LHCN-M2 (cell line): ENCODE measurements at regions not wholly inside any gene's neighbourhood (a gene's known extent, or its start where the extent isn't known, plus 50 kb on each side); places are given as distances from the start of the nearest gene placed in this dataset.

ENCODE experiments used
- DNase-seq: peaks from one replicate; pipeline ENCODE4 v3.0.0-alpha.2; 2012; ENCODE audit warnings: low read depth

DNA sequence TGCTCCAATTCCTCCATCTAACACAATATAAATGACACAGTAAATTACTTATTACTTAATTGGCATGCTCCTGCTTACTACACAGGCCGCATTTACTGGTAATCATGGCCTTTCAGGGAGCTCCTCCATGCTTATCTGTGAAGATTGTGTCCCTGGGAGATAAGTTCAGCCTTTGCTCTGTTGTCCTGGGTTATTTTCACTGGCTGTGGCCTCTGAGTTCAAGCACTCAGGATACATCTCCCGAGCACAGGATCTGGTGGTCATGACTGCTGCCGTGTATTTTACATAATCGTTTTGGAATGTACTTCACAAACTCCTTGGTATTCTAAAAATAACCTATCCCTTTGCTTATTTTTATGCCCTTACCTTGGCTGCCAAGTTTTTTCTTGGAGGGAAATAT, 215.7 kb downstream of the ICE1 start:
- no peak for DNase-seq

DNA sequence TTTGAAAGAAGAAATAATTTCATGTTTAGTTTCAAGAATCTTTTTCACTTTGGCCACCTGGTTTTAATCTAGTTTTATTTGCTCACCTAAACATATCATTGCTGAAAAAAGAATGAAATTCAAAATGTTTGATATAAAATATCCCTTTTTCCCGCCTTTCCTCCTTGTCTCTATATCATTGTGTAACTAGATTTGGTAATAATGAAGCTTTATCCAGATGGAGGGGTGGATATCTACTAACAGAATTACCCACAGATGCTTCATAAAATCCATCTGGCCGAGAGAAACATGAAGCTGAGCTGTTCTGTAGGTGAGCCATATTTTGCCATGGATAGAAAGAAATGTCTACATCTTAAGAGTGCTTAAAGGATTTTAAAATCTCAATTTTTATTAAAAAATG, 214.7 kb downstream of the ICE1 start:
- DNase-seq: no peak

DNA sequence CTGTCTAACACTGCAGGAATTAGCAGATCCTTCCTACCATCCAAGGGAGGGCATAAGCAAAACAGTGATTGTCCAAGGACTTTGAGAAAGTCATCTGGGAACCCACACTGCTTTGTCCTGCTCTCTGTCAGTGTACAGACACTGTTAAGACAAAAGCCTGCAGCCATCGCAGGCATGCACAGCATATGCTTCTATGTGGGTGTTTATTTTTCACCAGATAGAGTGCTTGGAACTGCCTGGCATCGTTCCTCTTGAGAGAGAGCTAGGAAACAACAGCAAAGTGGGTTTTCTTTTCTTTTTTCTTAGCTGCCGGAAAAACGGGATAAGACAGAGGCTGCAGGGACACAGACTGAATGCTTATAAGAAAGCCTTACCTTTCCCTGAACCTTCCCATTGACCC, 212.3 kb downstream of the ICE1 start:
- DNase-seq: no peak

DNA sequence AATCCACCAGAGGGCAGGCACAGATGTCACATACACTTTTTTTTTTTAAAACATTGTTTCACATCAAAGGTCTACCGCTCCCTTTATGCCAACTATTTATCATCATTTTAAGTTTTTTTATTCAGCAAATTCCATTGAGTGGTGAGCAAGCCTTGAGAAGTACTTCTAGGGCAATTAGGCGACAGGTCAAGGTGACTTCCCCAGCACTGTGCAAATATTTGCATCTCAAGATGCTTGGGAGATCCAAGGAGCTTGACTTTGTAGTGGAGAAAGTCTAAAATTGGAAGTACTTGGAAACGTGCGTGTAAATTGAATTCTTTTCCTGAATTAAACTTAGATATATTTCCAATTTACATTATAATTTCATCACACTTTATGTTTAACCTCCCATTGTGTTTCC, 211.1 kb downstream of the ICE1 start:
- DNase-seq: no peak

DNA sequence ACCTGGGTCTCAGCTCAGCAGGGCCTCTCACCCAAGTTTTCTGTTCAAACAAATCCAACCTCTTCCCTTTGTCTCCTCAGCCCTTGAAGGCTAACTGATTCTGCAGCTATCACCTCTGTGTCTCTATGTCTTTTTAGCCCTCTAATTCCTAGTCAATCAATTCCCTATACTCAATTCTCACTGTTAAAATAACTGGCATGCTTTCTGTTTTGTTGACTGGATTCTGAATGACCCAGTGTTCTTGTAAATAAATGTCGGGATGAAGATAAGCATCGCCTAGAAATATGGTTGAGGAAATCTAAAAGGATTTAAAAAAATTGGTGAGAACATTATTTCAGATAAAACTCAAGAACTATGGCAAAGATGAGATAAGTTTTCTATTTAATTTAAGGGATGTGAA, 210.2 kb downstream of the ICE1 start:
- DNase-seq: no peak

DNA sequence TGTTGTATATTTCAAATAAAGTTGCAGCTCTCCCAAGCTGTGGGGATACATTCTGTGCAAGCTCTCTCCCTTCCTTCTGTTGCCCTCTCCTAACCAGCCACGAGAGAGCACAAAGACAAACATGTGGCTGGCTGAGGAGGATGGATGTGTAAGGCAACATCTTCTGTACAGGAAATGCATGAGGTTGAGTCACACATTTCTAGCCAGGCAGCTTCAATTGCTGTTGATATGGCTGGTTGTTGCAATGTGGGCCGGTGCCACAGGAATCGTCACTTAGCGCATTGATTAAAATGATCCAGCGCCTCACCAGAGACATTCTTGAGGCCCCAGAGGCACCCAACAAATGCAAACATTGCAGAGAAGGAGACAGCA, 207.1 kb downstream of the ICE1 start:
- no peak for DNase-seq

DNA sequence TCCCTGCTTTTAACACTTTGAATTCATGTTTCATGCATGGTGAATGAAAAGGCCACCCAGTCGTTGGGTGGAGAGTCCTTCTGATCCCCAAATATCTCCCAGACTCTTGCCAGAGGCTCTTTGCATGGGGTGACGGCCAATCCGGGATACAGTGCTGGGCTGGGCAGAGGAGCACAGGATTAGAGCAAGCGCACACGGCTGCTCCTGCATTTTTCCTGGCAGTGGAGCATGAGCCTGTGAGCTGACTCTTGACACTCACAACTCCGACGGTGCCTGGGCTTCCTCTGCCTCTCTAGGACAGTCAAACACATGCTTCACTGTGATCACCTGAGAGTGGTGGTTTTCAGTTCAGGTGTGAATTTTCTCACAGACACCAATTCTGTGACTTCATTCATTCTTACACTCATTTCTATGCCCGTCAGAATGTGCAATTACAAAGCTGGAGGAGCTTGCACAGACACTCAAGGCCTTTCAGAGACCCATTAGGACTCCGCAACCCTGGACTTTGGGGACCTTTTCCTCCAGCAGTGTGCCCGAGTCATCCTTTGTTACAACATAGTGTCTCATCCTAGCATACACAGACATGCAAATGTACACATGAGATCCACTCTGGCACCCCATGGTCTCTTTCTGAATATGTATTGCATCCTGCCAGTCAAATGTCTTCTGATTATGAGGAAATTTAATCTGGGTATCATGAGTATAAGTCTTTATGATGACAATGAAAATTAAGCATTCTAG, 206.6 kb downstream of the ICE1 start:
- DNase-seq: no peak

DNA sequence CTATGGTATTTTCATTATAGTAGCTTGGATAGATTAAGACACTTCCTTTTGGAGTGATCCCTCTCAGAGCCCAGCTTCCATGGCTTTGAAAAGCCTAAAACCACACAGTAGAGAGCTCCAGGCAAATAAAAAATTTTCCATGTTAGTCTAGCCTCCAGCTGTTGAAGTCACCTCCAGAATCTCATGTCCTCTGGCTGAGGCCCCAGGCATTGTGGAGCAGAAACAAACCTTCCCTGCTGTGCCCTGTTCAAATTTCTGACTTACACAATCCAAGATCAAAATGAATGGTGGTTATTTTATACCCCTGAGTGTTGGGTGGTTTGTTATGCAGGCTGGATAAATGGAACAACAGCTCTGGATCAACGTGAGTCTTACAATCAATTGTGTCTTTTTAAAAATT, 203.9 kb downstream of the ICE1 start:
- DNase-seq: no peak

DNA sequence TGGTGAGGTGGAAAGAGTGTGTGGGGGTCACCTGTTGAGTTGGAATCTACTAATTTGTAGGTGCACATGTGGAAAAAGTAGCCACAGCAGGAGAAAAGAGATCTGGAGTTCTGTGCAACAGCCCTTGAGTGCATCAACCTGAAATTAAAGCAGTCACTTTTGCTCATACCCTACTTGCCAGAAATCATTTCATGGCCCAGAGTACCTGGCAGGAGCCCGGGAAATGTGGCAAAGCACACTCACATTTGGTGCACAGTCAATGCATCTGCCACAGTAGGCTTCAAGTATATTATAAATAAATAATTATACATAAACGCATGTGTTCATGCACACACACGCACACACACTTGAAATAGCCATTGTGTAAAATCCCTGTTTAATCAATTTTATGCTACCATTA, 203.0 kb downstream of the ICE1 start:
- no peak for DNase-seq

DNA sequence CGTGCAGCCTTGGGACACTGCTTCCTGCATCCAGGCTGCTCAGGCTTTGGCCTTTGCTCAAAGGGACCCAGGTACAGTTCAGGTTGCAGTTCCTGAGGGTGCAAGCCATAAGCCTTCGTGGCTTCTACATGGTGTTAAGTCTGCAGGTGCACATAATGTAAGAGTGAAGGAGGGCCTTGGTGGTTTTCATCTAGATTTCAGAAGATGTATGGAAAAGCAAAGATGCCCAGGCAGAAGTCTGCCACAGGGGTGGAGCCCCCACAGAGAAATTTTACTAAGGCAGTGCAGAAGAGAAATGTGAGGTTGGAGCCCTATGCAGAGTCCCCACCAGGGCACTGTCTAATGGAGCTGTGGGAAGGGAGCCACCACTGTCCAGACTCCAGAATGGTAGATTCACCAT, 200.9 kb downstream of the ICE1 start:
- DNase-seq: no peak

DNA sequence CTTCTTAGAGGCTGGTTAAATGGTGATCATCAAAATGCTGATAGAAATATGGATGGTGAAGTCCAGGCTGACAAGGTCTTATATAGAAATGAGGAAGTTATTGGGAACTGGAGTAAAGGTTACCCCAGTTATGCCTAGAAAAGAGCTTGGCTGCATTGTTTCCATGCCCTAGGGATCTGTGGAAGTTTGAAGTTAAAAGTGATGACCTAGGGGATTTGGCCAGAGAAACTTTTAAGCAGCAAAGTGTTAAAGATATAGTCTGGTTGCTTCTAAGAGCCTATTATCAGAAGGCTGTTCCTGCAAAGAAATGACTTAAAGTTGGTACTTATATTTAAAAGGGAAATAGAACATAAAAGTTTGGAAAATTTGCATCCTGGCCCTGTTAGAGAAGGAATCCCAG, 200.3 kb downstream of the ICE1 start:
- DNase-seq: no peak

DNA sequence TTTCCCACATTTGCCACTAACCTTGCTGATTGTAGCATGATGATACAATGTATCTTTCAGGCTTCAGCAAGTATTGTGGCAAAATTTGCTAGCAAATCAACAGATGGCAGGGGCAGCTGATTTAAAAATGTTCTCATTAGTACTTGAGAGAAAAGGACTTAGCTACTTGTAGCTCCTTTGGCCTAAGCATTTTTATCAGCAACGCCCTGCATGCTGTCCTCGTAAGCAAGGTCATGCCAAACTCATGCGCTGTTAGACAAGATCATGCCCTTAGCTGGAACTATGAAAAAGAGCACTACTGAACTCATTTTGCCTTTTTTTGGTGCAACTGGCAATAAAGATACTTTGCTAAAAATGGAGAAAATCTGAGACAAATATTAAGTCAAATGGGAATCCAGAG, 197.1 kb downstream of the ICE1 start:
- no peak for DNase-seq

DNA sequence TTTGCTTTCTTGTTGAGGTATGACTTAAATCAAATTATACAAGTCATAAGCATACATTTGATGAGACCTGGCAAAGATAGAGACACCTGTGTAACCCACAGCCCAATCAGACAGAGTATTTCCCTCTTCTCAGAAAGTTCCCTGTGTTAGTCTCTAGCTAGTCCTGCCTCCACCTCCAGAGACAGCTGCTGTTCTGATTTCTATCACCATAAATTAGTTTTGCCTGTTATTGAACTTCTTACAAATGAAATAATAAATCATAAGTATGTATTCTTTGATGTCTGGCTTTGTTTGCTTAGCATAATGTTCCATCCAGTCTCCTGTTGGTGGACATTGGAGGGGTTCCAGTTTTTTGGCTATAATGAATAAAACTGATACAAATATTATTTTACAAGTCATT, 194.5 kb downstream of the ICE1 start:
- no peak for DNase-seq

DNA sequence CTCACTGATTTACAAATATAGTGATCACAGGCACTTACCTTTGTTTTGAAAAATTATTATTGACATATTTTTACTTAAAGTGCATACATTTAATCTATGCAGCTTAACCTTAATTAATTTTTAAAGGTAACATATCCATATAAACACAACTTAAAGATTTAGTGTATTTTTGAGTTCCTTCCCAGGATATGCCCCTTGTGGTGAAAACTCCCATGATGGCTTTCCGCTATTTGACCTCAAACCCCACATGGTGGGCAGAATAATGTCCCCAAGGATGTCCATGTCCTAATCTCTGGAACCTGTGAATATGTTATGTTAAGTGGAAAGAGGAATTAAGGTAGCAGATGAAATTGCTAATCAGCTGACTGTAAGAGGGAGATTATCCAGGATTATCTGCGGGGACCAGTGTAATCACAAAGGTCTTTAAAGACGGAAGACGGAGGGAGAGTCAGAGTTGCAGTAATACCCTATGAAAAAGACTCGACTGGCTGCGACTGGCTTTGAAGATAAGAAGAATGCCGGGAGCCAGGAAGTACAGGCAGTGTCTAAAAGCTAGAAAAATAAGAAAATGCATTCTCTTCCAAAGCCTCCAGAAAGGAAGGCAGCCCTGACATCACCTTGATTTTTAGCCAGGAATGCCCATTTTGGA, 193.9 kb downstream of the ICE1 start:
- no peak for DNase-seq

DNA sequence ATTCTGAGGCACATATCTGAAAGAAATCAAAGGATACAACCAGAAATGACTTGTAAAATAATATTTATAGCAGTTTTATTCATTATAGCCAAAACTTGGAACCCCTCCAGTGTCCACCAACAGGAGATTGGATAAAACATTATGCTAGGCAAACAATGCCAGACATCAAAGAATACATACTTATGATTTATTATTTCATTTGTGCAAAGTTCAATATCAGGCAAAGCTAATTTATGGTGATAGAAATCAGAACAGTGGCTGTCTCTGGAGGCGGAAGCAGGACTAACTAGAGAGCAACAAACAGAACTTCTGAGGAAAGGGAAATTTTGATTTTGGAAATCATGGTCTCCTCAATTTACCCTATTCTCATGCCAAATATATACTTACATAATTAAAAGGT, 193.1 kb downstream of the ICE1 start:
- no peak for DNase-seq

DNA sequence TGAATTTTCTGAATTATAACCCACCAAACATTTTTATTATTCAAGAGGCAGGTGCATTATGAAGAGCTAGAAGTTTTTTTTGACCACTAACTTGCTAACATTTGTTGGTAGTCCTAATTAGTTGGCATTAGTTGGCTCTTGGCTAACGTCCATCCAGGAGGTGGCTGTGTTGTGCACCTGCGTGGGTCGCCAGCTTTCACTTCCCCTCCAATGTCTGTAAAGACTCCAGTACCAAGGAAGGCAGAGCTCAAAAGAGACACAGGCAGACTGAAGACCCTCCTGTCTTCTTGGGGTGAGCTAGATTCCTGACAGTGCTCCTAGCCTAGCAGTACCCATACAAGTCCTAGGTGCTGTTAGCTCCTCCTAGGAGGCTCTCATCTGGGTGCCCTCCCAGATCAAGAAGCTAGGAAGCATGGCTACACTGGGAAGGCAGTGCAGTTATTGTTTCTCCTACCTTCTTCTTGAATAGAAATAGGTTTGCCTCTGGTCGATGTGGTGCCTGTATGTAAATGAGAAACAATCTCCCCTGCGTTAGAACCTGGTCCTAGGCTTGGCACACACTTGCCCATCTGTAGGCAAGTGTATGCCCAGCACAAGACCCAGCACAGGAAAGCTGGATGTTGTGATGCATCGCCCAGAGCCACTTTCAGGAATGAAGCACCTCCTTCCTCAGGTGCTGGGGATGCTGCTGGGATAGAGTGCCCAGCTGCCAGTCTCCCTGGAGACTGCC, 190.9 kb downstream of the ICE1 start:
- DNase-seq: no peak

DNA sequence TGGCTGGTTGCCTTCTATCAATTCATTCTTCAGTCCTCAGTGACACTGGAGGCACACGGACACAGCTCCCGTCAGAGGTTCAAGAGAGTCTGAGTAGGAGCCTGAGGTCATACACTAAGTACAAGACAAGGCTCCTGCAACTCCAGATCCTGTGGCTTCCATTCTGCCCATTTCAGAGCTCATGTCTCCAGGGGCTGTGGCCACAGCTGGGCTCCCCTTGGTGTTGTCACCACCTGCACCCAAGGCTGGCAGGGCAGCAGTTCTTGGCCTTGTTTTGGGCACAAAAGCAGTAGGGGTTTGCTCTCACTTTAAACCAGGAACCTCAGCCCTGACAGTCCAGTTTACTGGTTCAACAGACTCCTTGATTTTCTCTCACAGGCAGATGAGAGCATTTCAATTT, 189.6 kb downstream of the ICE1 start:
- no peak for DNase-seq

DNA sequence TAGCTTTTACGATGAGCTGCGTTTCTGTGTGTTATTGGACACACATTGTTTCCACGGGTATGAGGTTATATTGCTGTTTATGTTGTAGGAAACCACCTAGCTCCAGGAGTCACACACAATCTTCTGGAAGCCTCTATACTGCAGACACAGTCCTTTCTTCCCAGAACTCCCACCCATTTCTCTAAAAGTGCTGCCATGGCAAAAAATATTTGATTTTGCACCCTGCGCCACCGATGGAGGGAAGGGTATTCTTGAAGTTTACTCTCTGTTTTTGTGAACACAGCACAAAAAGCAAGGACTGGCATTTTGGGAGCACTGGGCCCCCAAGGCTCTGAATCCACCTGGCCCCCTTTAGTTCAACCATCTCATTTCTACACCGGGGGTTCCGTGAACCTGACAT, 187.5 kb downstream of the ICE1 start:
- DNase-seq: no peak

DNA sequence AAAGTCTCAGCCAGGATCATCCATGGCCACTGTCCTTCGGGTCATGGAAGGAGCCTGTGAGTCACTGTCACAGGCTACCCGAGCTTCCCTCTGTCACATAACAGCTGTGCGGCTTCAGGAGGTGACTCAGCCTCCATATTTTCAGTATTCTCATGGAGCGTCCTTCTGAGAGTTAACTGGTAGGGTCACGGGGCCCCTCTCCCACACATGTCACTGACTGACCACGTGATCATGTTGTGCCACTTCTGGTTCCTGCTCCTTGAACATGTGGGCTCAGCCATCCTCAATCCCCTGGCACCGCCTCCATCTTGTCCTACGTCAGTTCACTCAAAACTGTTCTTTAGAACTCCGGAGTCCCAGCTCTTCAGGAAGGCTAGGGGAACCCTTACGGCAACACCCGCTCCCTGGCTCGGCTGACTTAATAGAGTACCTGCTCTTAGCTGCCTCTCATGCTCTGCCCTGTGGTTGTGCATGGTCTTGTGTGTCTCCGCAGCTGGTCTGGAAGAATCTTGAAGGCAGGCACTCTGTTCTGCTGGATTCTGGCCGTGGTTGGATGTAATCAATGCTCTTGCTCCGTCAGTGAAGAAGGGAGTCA, 182.8 kb downstream of the ICE1 start:
- DNase-seq: no peak

DNA sequence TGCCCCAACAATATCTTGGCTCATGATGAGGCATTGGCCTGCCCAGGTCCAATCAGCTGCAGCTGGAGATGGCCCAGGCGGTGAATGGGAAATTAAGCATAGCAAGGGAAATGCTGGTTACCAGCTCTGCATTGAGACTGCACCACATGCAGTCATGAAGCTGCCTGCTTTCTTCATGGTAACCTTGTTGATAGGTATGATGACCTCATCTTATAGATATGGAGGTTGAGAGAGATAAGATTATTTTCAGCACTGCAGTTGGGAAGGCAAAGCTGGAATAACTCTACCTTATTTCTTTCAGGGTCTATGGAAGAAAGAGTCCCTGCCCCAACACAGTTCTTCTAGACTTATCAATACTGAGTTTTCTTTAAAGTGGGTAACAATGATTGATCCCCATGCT, 180.1 kb downstream of the ICE1 start:
- no peak for DNase-seq

DNA sequence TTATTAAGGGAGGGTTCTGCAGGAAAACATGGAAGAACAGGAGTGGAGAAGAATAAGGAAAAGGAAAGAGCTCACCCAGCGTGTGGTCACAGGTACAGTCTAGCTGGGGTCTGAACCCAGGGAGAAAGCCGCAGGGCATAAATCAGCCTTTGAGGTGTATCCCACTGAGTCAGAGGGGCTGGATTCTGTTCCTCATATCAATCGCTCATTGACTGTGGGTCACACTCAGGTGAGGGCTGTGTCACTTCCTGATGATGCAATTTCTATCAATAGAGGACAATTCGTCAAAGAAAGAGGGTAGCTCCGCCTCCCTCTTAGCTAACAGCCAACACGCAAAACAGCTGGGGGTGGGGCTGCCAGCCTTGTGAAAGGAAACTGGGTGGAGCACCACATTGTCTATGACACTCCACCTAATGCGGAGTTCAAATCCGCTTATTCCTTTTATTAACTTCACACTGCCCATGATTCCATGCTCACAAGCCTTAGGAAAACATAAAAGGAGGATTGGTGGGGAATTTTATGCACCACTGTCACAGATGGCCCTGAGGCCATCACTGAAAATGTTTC, 176.2 kb downstream of the ICE1 start:
- DNase-seq: no peak

DNA sequence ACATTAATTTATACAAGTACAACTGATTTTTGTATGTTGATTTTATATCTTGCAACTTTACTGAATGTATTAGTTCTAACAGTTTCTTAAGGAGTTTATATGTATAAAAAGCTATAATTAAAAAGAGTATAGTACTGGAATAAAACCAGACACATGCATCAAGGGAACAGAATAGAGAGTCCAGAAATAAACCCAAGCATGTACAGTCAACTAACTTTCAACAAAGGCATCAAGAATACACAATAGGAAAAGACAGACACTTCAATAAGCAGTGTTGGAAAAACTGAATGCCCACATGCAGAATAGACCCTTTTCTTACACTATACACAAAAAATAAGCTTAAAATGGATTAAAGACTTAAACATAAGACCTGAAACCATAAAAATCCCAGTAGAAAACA, 170.9 kb downstream of the ICE1 start:
- no peak for DNase-seq
